ENCODE measurements at regions not wholly inside any gene's neighbourhood (a gene's known extent, or its start where the extent isn't known, plus 50 kb on each side); places are given as distances from the start of the nearest gene placed in this dataset.
"Not testable (repeated sequence)": the region's sequence is repeated elsewhere in the genome, so short reads cannot be mapped to it uniquely, and the experiment has no call there.

- TF ChIP-seq CTCF, POLR2AphosphoS5, POLR2A (IDR thresholded peaks at IDR 0.05): not testable (repeated sequence)
Observed at GRCh38 chr21:15317034-15317433, 252.2 kb upstream of the NRIP1 start.
